ENCODE measurements at regions not wholly inside any gene's neighbourhood (a gene's known extent, or its start where the extent isn't known, plus 50 kb on each side); places are given as distances from the start of the nearest gene placed in this dataset.

DNA sequence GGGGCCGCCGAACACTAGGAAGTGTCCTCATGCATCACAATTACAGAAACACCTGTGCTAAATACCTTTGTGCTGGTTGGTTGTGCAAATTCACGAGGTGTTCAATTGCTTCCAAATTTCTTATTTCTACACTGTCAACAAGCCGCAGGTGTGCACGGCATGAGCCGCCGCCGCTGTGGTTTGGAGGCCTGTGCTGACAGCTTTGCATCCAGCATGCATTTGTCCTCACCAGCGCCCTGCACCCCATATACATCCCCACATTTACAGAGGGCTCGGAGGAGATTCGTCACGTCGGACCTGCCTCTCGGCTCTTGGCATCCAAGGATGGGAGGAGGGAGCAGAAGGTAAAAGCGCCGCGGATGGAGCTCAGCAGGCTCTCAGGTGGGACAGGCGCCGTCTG is 305.3 kb upstream of the MKI67 start (continued):
- TF ChIP-seq, protein P1, sequence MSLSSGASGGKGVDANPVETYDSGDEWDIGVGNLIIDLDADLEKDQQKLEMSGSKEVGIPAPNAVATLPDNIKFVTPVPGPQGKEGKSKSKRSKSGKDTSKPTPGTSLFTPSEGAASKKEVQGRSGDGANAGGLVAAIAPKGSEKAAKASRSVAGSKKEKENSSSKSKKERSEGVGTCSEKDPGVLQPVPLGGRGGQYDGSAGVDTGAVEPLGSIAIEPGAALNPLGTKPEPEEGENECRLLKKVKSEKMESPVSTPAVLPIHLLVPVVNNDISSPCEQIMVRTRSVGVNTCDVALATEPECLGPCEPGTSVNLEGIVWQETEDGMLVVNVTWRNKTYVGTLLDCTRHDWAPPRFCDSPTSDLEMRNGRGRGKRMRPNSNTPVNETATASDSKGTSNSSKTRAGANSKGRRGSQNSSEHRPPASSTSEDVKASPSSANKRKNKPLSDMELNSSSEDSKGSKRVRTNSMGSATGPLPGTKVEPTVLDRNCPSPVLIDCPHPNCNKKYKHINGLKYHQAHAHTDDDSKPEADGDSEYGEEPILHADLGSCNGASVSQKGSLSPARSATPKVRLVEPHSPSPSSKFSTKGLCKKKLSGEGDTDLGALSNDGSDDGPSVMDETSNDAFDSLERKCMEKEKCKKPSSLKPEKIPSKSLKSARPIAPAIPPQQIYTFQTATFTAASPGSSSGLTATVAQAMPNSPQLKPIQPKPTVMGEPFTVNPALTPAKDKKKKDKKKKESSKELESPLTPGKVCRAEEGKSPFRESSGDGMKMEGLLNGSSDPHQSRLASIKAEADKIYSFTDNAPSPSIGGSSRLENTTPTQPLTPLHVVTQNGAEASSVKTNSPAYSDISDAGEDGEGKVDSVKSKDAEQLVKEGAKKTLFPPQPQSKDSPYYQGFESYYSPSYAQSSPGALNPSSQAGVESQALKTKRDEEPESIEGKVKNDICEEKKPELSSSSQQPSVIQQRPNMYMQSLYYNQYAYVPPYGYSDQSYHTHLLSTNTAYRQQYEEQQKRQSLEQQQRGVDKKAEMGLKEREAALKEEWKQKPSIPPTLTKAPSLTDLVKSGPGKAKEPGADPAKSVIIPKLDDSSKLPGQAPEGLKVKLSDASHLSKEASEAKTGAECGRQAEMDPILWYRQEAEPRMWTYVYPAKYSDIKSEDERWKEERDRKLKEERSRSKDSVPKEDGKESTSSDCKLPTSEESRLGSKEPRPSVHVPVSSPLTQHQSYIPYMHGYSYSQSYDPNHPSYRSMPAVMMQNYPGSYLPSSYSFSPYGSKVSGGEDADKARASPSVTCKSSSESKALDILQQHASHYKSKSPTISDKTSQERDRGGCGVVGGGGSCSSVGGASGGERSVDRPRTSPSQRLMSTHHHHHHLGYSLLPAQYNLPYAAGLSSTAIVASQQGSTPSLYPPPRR (CRISPR knock-in tag; IDR thresholded peaks at IDR 0.05; ENCODE audit: borderline replicate concordance): no peak
- no peak for TF ChIP-seq NPAS2 (CRISPR knock-in tag; IDR thresholded peaks at IDR 0.05; ENCODE audit: borderline replicate concordance)
- no peak for TF ChIP-seq FOXK2 (IDR thresholded peaks at IDR 0.05)

DNA sequence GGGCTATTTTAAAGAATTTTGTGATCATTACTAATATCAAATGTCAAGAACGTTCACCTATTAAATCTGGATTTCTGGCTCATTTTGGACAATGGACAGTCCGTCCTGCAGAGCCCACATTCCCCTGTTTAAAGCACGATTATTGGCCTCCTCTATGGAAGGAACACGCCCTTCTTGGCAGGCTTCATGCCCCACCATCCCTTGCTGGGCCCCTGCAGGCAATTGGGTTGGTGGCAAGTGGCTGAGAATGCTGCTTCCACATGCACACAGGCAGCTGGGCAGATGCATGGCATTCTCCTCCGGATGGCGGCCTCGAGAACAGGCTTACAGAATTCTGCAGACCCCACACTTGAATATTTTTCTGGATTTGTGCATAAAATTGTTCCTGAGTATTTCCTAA is 305.8 kb upstream of the MKI67 start:
- no peak overlapping the region for H3K27ac ChIP-seq (ENCODE audit: extremely low read length, insufficient read depth, low read length)
- H3K9ac ChIP-seq (ENCODE audit: insufficient read depth, low read depth, low read length): no peak overlapping the region
- no TSS peak for BruUV-seq (replicated peaks)
- no peaks in the 10 kb centered on the region for H4K20me1 ChIP-seq (ENCODE audit: insufficient read depth, low read length)
- in situ Hi-C loops (cut with HindIII; ENCODE audit: extremely low pct_ligation_motif_present, low pct_unique_long_range_greater_than_20kb) (no loop called here), intact Hi-C loops (cut with micrococcal nuclease; ENCODE audit: unreplicated experiment) (no loop called here)
- WGBS (ENCODE audit: low lambda C conversion rate): 14% methylated on average over 7 of the region's 7 CpGs
- H3K4me3 ChIP-seq (replicated peaks in 1 of 3; ENCODE audit: insufficient read depth in 1 of 3, low read depth in 2 of 3, low read length in 3 of 3): no peak overlapping the region
- ATAC-seq (no peak), DNase-seq (ENCODE audit: low spot score) (no peak), FAIRE-seq (no peak)
- H3K79me2 ChIP-seq (ENCODE audit: insufficient read depth, low read length): no peaks in the 10 kb centered on the region
- POLR2A ChIA-PET: no interaction called here
- H2AFZ ChIP-seq (ENCODE audit: low read length): no peak overlapping the region
- peaks cover 8 to 45% of the 10 kb centered on the region in 2 experiments; a peak in 4 of 5 replicates for H3K27me3 ChIP-seq (ENCODE audit: control insufficient read depth in 1 of 2, insufficient read depth in 2 of 2, low read length in 2 of 2)
- no peaks in the 10 kb centered on the region for H3K9me3 ChIP-seq (ENCODE audit: low read length)
- no peaks in the 10 kb centered on the region for H3K4me1 ChIP-seq (ENCODE audit: insufficient read depth, low read length)
- CTCF ChIA-PET (ENCODE audit: low intra/inter-chr PET ratio, low total read pairs): no interaction called here
- H3K4me2 ChIP-seq (ENCODE audit: low read depth, low read length): no peak overlapping the region
- H3K36me3 ChIP-seq (replicated peaks in 1 of 2; ENCODE audit: control insufficient read depth in 1 of 2, insufficient read depth in 2 of 2, low read length in 2 of 2): no peaks in the 10 kb centered on the region
- TF ChIP-seq CC2D1A (CRISPR knock-in tag; IDR thresholded peaks at IDR 0.05) (no peak), TMF1 (CRISPR knock-in tag; IDR thresholded peaks at IDR 0.05; ENCODE audit: low read depth) (no peak), HNRNPUL1 (IDR thresholded peaks at IDR 0.05; ENCODE audit: low read depth, low read length) (no peak), CBFB (CRISPR knock-in tag; IDR thresholded peaks at IDR 0.05) (no peak), ZNF7 (CRISPR knock-in tag; IDR thresholded peaks at IDR 0.05) (no peak), ZNF30 (CRISPR knock-in tag; IDR thresholded peaks at IDR 0.05) (no peak), HDAC2 (CRISPR knock-in tag; IDR thresholded peaks at IDR 0.05) (no peak), GFI1 (CRISPR knock-in tag; IDR thresholded peaks at IDR 0.05; ENCODE audit: borderline replicate concordance) (no peak), ZNF761 (CRISPR knock-in tag; conservative IDR thresholded peaks at IDR 0.05) (no peak), SNRNP70 (IDR thresholded peaks at IDR 0.05; ENCODE audit: low read depth, low read length) (no peak), ETV6 (CRISPR knock-in tag; conservative IDR thresholded peaks at IDR 0.05) (no peak), NR1H2 (CRISPR knock-in tag; IDR thresholded peaks at IDR 0.05; ENCODE audit: borderline replicate concordance, low read depth) (no peak)
- TF ChIP-seq, protein P2, sequence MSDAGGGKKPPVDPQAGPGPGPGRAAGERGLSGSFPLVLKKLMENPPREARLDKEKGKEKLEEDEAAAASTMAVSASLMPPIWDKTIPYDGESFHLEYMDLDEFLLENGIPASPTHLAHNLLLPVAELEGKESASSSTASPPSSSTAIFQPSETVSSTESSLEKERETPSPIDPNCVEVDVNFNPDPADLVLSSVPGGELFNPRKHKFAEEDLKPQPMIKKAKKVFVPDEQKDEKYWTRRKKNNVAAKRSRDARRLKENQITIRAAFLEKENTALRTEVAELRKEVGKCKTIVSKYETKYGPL (CRISPR knock-in tag; IDR thresholded peaks at IDR 0.05): no peak
- TF ChIP-seq, protein P3, sequence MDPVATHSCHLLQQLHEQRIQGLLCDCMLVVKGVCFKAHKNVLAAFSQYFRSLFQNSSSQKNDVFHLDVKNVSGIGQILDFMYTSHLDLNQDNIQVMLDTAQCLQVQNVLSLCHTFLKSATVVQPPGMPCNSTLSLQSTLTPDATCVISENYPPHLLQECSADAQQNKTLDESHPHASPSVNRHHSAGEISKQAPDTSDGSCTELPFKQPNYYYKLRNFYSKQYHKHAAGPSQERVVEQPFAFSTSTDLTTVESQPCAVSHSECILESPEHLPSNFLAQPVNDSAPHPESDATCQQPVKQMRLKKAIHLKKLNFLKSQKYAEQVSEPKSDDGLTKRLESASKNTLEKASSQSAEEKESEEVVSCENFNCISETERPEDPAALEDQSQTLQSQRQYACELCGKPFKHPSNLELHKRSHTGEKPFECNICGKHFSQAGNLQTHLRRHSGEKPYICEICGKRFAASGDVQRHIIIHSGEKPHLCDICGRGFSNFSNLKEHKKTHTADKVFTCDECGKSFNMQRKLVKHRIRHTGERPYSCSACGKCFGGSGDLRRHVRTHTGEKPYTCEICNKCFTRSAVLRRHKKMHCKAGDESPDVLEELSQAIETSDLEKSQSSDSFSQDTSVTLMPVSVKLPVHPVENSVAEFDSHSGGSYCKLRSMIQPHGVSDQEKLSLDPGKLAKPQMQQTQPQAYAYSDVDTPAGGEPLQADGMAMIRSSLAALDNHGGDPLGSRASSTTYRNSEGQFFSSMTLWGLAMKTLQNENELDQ (CRISPR knock-in tag; IDR thresholded peaks at IDR 0.05; ENCODE audit: borderline replicate concordance): no peak

Data from HepG2 (cell line).